Right lobe of liver (tissue), 4 donors: ENCODE measurements at regions not wholly inside any gene's neighbourhood (a gene's known extent, or its start where the extent isn't known, plus 50 kb on each side); places are given as distances from the start of the nearest gene placed in this dataset.

ENCODE experiments used
- POLR2A ChIP-seq: fragments of 450-650 bp; IDR thresholded peaks from one replicate; pipeline ENCODE4 v1.6.1; 2017; ENCODE audit warnings: antibody characterized with exemption, mild to moderate bottlenecking
- TF ChIP-seq, protein P1 (sequence below), 4 donors: fragments of 200-600 bp in 3 of 4; fragments of 450-650 bp in 1 of 4; IDR thresholded peaks; one replicate each; pipeline versions ENCODE4 v1.5.1 to v1.8.0; 2016 to 2022; ENCODE audit warnings: antibody characterized with exemption in 4 of 4, mild to moderate bottlenecking in 2 of 4
- donor health status: DM: no; HTN: no; CAD: no.
- donor health status: DM: no; HTN: no; CAD: no.
- donor health status: DM: no; HTN: yes; CAD: no.

DNA sequence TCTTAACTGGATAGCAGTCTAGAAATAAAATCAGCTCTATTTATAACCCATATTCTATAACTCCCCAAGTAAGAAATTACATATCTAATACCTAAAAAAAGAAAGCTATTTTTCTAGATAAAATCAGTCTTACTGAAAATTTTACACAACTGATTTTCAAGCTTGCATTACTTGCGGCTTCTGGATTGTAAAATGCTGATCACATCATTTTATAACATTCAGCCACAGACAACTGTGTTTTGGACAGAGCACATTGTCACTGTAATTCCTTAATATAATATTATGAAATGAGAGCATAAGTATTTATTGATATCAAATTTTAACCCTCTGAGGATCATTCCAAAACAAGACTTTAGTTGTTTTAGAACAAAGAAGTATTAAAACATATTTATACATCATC, 78.5 kb upstream of the ARID2 start:
- TF ChIP-seq POLR2A = no peak
- TF ChIP-seq, protein P1, sequence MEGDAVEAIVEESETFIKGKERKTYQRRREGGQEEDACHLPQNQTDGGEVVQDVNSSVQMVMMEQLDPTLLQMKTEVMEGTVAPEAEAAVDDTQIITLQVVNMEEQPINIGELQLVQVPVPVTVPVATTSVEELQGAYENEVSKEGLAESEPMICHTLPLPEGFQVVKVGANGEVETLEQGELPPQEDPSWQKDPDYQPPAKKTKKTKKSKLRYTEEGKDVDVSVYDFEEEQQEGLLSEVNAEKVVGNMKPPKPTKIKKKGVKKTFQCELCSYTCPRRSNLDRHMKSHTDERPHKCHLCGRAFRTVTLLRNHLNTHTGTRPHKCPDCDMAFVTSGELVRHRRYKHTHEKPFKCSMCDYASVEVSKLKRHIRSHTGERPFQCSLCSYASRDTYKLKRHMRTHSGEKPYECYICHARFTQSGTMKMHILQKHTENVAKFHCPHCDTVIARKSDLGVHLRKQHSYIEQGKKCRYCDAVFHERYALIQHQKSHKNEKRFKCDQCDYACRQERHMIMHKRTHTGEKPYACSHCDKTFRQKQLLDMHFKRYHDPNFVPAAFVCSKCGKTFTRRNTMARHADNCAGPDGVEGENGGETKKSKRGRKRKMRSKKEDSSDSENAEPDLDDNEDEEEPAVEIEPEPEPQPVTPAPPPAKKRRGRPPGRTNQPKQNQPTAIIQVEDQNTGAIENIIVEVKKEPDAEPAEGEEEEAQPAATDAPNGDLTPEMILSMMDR (IDR thresholded peaks at IDR 0.05) = no peak
